Neural progenitor cell (in vitro differentiated cells): ENCODE measurements at regions not wholly inside any gene's neighbourhood (a gene's known extent, or its start where the extent isn't known, plus 50 kb on each side); places are given as distances from the start of the nearest gene placed in this dataset.
"Not testable (repeated sequence)": the region's sequence is repeated elsewhere in the genome, so short reads cannot be mapped to it uniquely, and the experiment has no call there.

Experiments
- CTCF ChIP-seq: fragments of 200-600 bp; sonication (generic); IDR thresholded peaks from 2 replicates; pipeline ENCODE4 v1.5.1; 2017; ENCODE audit warnings: antibody characterized with exemption, mild to moderate bottlenecking
- EZH2phosphoT487 ChIP-seq: fragments of 200-600 bp; sonication (generic); IDR thresholded peaks from 2 replicates; pipeline ENCODE4 v1.6.1; 2017; ENCODE audit warnings: antibody characterized with exemption

- TF ChIP-seq CTCF, EZH2phosphoT487: not testable (repeated sequence)
These were observed 285.8 kb upstream of the AMIGO2 start for GRCh38 chr12:47365443-47366076.
